PC-3 (cell line): ENCODE measurements at regions not wholly inside any gene's neighbourhood (a gene's known extent, or its start where the extent isn't known, plus 50 kb on each side); places are given as distances from the start of the nearest gene placed in this dataset.

Experiments used
- ATAC-seq: fragments of 200-7000 bp; cut with Tn5 transposase; 2 replicates; pipeline ENCODE4 v1.9.1; 2020; ENCODE audit warnings: mild to moderate bottlenecking, moderate library complexity
- BruUV-seq: library from RNA; stranded (reverse); fragments of 400-500 nt; replicated peaks from 2 replicates; lab custom pipeline; 2021; lab: Mats Ljungman, UMichigan
- CTCF ChIA-PET: fragments of 300-600 bp; sonication (Branson Sonifier 250); formaldehyde crosslinking; loops from one replicate; lab custom pipeline; 2022; ENCODE audit warnings: antibody characterized with exemption; lab: Charles Lee
- POLR2A ChIA-PET: fragments of 300-600 bp; sonication (Branson Sonifier 250); formaldehyde crosslinking; loops from one replicate; lab custom pipeline; 2022; ENCODE audit warnings: antibody characterized with exemption; ENCODE audit not compliant: unreplicated experiment; lab: Charles Lee
- DNase-seq: peaks from one replicate; pipeline ENCODE4 v3.0.0-alpha.2; 2015
- H2AFZ ChIP-seq: fragments of 300-600 bp; sonication (generic); 2 replicates; pipeline ENCODE4 v1.6.0; 2016; ENCODE audit warnings: antibody characterized with exemption, low read length
- H3F3A ChIP-seq: fragments of 300-600 bp; sonication (generic); one replicate; pipeline ENCODE4 v1.6.0; 2017; ENCODE audit warnings: antibody characterized with exemption, low read length, control low read depth, mild to moderate bottlenecking; ENCODE audit not compliant: unreplicated experiment
- H3K27ac ChIP-seq: fragments of 300-600 bp; sonication (generic); 2 replicates; pipeline ENCODE4 v1.5.1; 2016; ENCODE audit warnings: mild to moderate bottlenecking, low read length
- H3K27me3 ChIP-seq: fragments of 300-600 bp; sonication (generic); 2 replicates; pipeline ENCODE4 v1.6.1; 2016; ENCODE audit warnings: low read length, mixed read lengths
- H3K36me3 ChIP-seq: fragments of 300-600 bp; sonication (generic); 2 replicates; pipeline ENCODE4 v1.6.1; 2016; ENCODE audit warnings: low read depth, mixed run types, low read length, mixed read lengths
- H3K4me1 ChIP-seq: fragments of 300-600 bp; sonication (generic); 2 replicates; pipeline ENCODE4 v1.5.1; 2016; ENCODE audit warnings: low read length; ENCODE audit not compliant: insufficient read depth
- H3K4me2 ChIP-seq: fragments of 300-600 bp; sonication (generic); 2 replicates; pipeline ENCODE4 v1.6.0; 2016; ENCODE audit warnings: low read length
- H3K4me3 ChIP-seq: fragments of 300-600 bp; sonication (generic); 2 replicates; pipeline ENCODE4 v1.5.1; 2016; ENCODE audit warnings: mild to moderate bottlenecking, low read length, mixed read lengths
- H3K79me2 ChIP-seq: fragments of 300-600 bp; sonication (generic); 2 replicates; pipeline ENCODE4 v1.6.1; 2017; ENCODE audit warnings: low read length, mixed read lengths
- H3K9ac ChIP-seq: fragments of 300-600 bp; sonication (generic); 2 replicates; pipeline ENCODE4 v1.6.0; 2016; ENCODE audit warnings: mild to moderate bottlenecking, low read length
- H3K9me2 ChIP-seq: fragments of 300-600 bp; sonication (generic); replicated peaks from 2 replicates; pipeline ENCODE4 v1.6.1; 2016; ENCODE audit warnings: mixed run types, low read length, mixed read lengths
- H3K9me3 ChIP-seq: fragments of 300-600 bp; sonication (generic); 2 replicates; pipeline ENCODE4 v1.6.1; 2016; ENCODE audit warnings: low read length, mixed read lengths
- H4K20me1 ChIP-seq: fragments of 300-600 bp; sonication (generic); 2 replicates; pipeline ENCODE4 v1.6.1; 2016; ENCODE audit warnings: low read length, mixed read lengths
- EZH2 ChIP-seq: fragments of 300-600 bp; sonication (generic); IDR thresholded peaks from one replicate; pipeline ENCODE4 v1.6.1; 2017; ENCODE audit warnings: antibody characterized with exemption, mild to moderate bottlenecking, low read length; ENCODE audit not compliant: unreplicated experiment
- EZH2phosphoT487 ChIP-seq: fragments of 300-600 bp; sonication (generic); IDR thresholded peaks from 2 replicates; pipeline ENCODE4 v1.6.1; 2018; ENCODE audit warnings: mild to moderate bottlenecking, antibody characterized with exemption, low read length, borderline replicate concordance
- intact Hi-C: fragments of 100-400 bp; cut with micrococcal nuclease; formaldehyde crosslinking; loops from 2 replicates; pipeline ENCODE4 v1.9.0; 2023
- TF ChIP-seq, protein P1 (sequence below): fragments of 300-600 bp; sonication (generic); conservative IDR thresholded peaks from 2 replicates; pipeline ENCODE4 v1.5.1; 2017; ENCODE audit warnings: antibody characterized with exemption, low read depth, mild to moderate bottlenecking, low read length

GRCh38 chr6:167666571-167667203 is 160.0 kb upstream of the AFDN start:
- intact Hi-C loops, result no loop called here
- no peaks in the 10 kb centered on the region for H3K9me2 ChIP-seq
- ChIA-PET POLR2A (no interaction called here), CTCF (no interaction called here)
- H3K4me3 ChIP-seq, result no peak overlapping the region
- no TSS peak for BruUV-seq
- H3K36me3 ChIP-seq, result no peaks in the 10 kb centered on the region
- no peak overlapping the region for H3K27ac ChIP-seq
- H3K79me2 ChIP-seq, result no peaks in the 10 kb centered on the region
- ATAC-seq, result no peak
- no peaks in the 10 kb centered on the region for H3F3A ChIP-seq
- no peak for DNase-seq
- H3K27me3 ChIP-seq, result no peaks in the 10 kb centered on the region; the same call in 1 of the 2 replicates
- no peak overlapping the region for H3K4me2 ChIP-seq
- H2AFZ ChIP-seq, result no peak overlapping the region
- no peaks in the 10 kb centered on the region for H3K9me3 ChIP-seq
- H4K20me1 ChIP-seq, result no peaks in the 10 kb centered on the region
- no peaks in the 10 kb centered on the region for H3K4me1 ChIP-seq
- TF ChIP-seq EZH2 (no peak), EZH2phosphoT487 (no peak)
- TF ChIP-seq, protein P1, sequence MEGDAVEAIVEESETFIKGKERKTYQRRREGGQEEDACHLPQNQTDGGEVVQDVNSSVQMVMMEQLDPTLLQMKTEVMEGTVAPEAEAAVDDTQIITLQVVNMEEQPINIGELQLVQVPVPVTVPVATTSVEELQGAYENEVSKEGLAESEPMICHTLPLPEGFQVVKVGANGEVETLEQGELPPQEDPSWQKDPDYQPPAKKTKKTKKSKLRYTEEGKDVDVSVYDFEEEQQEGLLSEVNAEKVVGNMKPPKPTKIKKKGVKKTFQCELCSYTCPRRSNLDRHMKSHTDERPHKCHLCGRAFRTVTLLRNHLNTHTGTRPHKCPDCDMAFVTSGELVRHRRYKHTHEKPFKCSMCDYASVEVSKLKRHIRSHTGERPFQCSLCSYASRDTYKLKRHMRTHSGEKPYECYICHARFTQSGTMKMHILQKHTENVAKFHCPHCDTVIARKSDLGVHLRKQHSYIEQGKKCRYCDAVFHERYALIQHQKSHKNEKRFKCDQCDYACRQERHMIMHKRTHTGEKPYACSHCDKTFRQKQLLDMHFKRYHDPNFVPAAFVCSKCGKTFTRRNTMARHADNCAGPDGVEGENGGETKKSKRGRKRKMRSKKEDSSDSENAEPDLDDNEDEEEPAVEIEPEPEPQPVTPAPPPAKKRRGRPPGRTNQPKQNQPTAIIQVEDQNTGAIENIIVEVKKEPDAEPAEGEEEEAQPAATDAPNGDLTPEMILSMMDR, result no peak
- H3K9ac ChIP-seq, result no peak overlapping the region

- no peaks in the 10 kb centered on the region for H3K9me2 ChIP-seq
- intact Hi-C loops, result no loop called here
- no peaks in the 10 kb centered on the region; the same call in 1 of the 2 replicates for H3K27me3 ChIP-seq
- no peaks in the 10 kb centered on the region for H3K36me3 ChIP-seq
- H3F3A ChIP-seq, result no peaks in the 10 kb centered on the region
- H2AFZ ChIP-seq, result no peak overlapping the region
- no peak overlapping the region for H3K27ac ChIP-seq
- no peak overlapping the region for H3K9ac ChIP-seq
- H3K4me3 ChIP-seq, result no peak overlapping the region
- no peaks in the 10 kb centered on the region for H3K4me1 ChIP-seq
- H3K79me2 ChIP-seq, result no peaks in the 10 kb centered on the region
- no peak for ATAC-seq
- no peaks in the 10 kb centered on the region for H4K20me1 ChIP-seq
- no peak for DNase-seq
- H3K4me2 ChIP-seq, result no peak overlapping the region
- POLR2A ChIA-PET, result no interaction called here
- TF ChIP-seq, protein P1, result no peak
- TF ChIP-seq EZH2 (no peak), EZH2phosphoT487 (no peak)
- H3K9me3 ChIP-seq, result no peaks in the 10 kb centered on the region
- CTCF ChIA-PET, result no interaction called here
- no TSS peak for BruUV-seq
Measured at GRCh38 chr6:167667204-167668018, 159.3 kb upstream of the AFDN start.
